Right lobe of liver (tissue), 6 donors: ENCODE measurements at regions not wholly inside any gene's neighbourhood (a gene's known extent, or its start where the extent isn't known, plus 50 kb on each side); places are given as distances from the start of the nearest gene placed in this dataset.

Source experiments
- ATAC-seq, 4 donors: fragments of 200-7000 bp; cut with Tn5 transposase; one replicate each; pipeline ENCODE4 v1.9.1; 2020; ENCODE audit warnings: mild to moderate bottlenecking in 4 of 4, moderate library complexity in 4 of 4
- DNase-seq, 3 donors: peaks; one replicate each; pipeline ENCODE4 v3.0.0-alpha.2; 2020
- H3K27ac ChIP-seq, 3 donors: fragments of 200-600 bp; one replicate each; pipeline ENCODE4 v1.8.0; 2022
- H3K27me3 ChIP-seq, 2 donors: fragments of 200-600 bp; one replicate each; pipeline ENCODE4 v1.8.0; 2022
- H3K36me3 ChIP-seq, 4 donors: fragments of 200-600 bp; sonication (generic) in 1 of 4; one replicate each; pipeline versions ENCODE4 v1.5.1 to v1.8.0; 2017 to 2022; ENCODE audit warnings: control low read depth in 1 of 4
- H3K4me1 ChIP-seq, 4 donors: fragments of 200-600 bp; sonication (generic) in 1 of 4; one replicate each; pipeline versions ENCODE4 v1.5.1 to v1.8.0; 2017 to 2022; ENCODE audit warnings: control low read depth in 1 of 4
- H3K4me3 ChIP-seq, 3 donors: fragments of 200-600 bp; one replicate each; pipeline ENCODE4 v1.8.0; 2022
- H3K9me3 ChIP-seq, 4 donors: fragments of 200-600 bp; sonication (generic) in 1 of 4; one replicate each; pipeline versions ENCODE4 v1.5.1 to v1.8.0; 2017 to 2022; ENCODE audit warnings: control low read depth in 1 of 4
- POLR2A ChIP-seq: fragments of 450-650 bp; IDR thresholded peaks from one replicate; pipeline ENCODE4 v1.6.1; 2017; ENCODE audit warnings: antibody characterized with exemption, mild to moderate bottlenecking
- WGBS: methylation state at CpG from one replicate; pipeline ENCODE4 v1.1.6; 2018; ENCODE audit warnings: low coverage, low lambda C conversion rate; ENCODE audit not compliant: insufficient coverage; ENCODE audit errors: missing lambda C conversion rate; 5-methylcytosine and 5-hydroxymethylcytosine counted together
- intact Hi-C, 2 donors: fragments of 100-400 bp; cut with DNase I; formaldehyde crosslinking; loops; one replicate each; pipeline versions ENCODE4 v1.11.2 to v1.14.1; 2022
- TF ChIP-seq, protein P1 (sequence below), 4 donors: fragments of 200-600 bp in 3 of 4; fragments of 450-650 bp in 1 of 4; IDR thresholded peaks; one replicate each; pipeline versions ENCODE4 v1.5.1 to v1.8.0; 2016 to 2022; ENCODE audit warnings: antibody characterized with exemption in 4 of 4, mild to moderate bottlenecking in 2 of 4
- donor health status: DM: no; HTN: yes; CAD: no.
- donor health status: DM: no; HTN: no; CAD: no.
- donor health status: DM: no; HTN: no; CAD: no.
- donor health status: DM: no; HTN: yes; CAD: no.
- donor health status: DM: no; HTN: yes; CAD: no.

DNA sequence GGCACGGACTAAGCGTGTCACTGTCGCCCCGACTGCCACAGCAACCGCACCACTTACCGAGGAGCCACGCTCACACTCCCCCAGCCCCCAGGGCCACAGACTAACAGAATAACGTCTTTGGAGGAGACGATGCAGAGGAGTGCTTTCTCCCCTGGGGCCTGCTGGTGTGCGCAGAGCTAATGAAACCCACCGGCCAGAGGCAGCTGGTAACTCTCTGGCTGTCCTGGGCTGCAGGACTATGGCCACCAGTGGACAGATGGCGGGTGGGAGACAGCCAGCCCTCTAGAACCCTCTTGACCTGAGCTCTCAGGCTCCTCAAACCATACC is 228.0 kb downstream of the DLL1 start:
- Histone ChIP-seq H3K36me3 (no peaks in the 10 kb centered on the region), H3K4me3 (no peak overlapping the region), H3K27me3 (no peaks in the 10 kb centered on the region), H3K27ac (no peak overlapping the region), H3K9me3 (no peaks in the 10 kb centered on the region), H3K4me1 (no peaks in the 10 kb centered on the region)
- WGBS, result no CpG with 5 or more reads among the region's 12 CpGs
- DNase-seq (peak in 2 of 3 donors; percentile 7 to 39), ATAC-seq (no peak)
- intact Hi-C loops, result no loop called here
- no peak for TF ChIP-seq POLR2A
- TF ChIP-seq, protein P1, sequence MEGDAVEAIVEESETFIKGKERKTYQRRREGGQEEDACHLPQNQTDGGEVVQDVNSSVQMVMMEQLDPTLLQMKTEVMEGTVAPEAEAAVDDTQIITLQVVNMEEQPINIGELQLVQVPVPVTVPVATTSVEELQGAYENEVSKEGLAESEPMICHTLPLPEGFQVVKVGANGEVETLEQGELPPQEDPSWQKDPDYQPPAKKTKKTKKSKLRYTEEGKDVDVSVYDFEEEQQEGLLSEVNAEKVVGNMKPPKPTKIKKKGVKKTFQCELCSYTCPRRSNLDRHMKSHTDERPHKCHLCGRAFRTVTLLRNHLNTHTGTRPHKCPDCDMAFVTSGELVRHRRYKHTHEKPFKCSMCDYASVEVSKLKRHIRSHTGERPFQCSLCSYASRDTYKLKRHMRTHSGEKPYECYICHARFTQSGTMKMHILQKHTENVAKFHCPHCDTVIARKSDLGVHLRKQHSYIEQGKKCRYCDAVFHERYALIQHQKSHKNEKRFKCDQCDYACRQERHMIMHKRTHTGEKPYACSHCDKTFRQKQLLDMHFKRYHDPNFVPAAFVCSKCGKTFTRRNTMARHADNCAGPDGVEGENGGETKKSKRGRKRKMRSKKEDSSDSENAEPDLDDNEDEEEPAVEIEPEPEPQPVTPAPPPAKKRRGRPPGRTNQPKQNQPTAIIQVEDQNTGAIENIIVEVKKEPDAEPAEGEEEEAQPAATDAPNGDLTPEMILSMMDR (IDR thresholded peaks at IDR 0.05), result no peak

DNA sequence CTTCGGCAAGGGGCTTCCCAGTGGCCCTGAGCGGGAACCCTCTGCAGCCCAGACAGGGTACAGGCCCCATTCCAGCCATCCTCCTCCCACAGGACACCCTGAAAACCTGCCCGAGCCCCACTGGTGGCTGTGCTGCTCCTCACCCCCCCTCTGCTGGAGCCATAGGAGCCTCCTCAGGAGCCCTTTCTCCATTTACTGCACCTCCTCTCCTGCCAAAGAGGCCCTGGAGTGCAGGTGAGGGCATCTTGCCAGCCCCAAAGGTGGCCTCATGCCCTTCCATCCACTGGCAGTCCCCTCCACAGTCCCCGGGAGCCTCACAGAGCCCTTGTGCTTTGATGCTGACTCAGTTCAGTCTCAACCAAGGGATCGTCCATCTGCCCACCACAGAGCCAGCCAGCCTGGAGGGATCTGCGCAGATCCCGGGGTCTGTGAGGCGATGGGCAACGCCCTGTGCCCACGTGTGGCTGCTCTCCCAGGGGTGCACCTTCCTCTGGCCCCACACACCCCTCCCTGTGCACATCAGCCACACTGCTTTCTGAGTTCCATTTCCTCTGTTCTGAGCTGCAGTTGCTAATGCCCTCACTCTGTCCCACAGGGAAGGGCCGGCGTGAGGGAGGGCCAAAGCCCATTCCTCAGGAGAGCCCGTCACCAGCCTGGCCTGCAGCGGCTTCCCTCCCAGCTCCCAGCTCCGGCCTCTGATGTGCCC is 228.5 kb downstream of the DLL1 start:
- H3K4me3 ChIP-seq, result no peak overlapping the region
- intact Hi-C loops, result no loop called here
- H3K4me1 ChIP-seq, result no peaks in the 10 kb centered on the region
- H3K27me3 ChIP-seq, result no peaks in the 10 kb centered on the region
- H3K36me3 ChIP-seq, result no peaks in the 10 kb centered on the region
- H3K27ac ChIP-seq, result no peak overlapping the region
- peak; percentile 16 to 53 (median 35) for DNase-seq
- peak in 1 of 4 donors; percentile 12 for ATAC-seq
- no peaks in the 10 kb centered on the region for H3K9me3 ChIP-seq
- TF ChIP-seq POLR2A, result no peak
- TF ChIP-seq, protein P1 (IDR thresholded peaks at IDR 0.05), result no peak
- WGBS, result 93% methylated on average over 8 of the region's 15 CpGs

DNA sequence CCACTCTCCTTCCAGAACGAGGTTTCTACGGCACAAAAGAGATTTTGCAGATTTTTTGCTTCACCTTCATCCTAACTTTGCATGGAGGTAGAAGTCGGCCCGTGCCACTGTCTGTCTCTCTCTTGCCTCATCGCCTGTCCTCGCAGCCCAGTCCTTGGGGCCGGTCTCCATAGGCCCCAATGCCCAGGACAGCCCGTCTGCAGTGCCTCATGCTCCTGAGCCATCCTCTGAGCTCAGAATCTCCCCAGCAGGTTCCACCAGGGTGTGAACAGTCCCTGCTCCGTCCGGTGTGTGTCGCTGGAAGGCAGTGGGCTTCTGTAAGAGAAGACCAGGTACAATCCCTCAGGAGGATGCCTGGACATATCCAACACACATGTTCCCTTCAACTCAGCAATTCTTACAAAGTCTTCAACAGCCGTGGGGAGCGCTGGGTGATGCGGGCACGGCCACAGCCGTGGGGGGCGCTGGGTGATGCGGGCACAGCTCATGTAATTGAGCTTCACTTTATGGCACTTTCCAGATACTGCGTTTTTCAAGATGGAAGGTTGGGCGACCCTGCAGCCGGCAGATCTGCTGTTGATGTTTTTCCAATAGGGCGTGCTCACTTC is 231.9 kb downstream of the DLL1 start:
- H3K4me3 ChIP-seq, result no peak overlapping the region
- H3K4me1 ChIP-seq, result no peaks in the 10 kb centered on the region
- no peaks in the 10 kb centered on the region for H3K36me3 ChIP-seq
- intact Hi-C loops, result no loop called here
- DNase-seq (peak in 1 of 3 donors; percentile 11), ATAC-seq (no peak)
- H3K27me3 ChIP-seq, result no peaks in the 10 kb centered on the region
- H3K9me3 ChIP-seq, result no peaks in the 10 kb centered on the region
- 92% methylated on average over 15 of the region's 22 CpGs for WGBS
- H3K27ac ChIP-seq, result no peak overlapping the region
- TF ChIP-seq, protein P1 (IDR thresholded peaks at IDR 0.05), result no peak
- TF ChIP-seq POLR2A, result no peak

DNA sequence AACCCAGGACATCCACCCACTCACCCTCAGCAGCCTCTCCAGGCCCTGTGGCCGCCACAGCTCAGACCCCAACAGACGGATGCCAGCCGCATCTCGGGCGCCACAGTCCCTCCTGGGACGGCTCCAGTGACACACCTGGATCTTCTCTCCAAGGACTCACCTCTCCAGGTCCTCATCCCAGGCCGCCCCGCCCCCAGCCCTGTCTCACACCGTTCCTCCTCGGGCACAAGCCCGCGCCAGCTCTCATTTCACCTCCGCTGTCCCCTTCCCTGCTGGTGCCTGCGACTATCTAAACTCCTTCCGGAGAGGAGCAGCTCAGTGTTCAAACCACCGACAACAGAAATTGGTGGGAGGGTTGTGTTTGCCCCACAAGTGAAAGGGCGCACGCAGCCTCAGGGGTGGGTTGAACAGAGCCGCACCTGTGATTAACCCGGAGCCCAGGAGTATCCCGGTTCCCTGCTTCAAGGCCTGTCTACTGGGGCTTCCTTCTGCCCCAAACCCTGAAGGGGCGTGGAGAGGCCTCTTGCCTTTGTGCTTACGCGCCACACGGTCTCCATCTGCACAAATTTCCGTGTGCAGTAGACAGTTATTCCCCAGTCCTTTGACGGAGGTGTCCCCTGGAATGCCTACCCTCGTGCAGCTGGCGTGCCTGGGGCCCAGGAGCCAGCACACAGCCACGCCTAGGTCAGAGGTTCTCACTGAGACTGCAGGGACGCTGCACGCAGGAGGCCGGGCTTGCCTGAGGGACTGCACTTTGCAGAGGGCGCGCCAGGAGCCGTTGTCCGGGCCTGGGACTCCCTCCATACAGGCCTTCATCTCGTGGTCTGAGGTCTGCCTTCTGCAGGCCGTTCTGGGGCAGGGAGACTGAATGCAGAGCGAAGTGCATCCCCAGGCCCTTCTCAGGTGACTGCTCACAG is 232.7 kb downstream of the DLL1 start:
- H3K36me3 ChIP-seq, result no peaks in the 10 kb centered on the region
- DNase-seq (peak in 2 of 3 donors; percentile 16 to 42), ATAC-seq (peak in 1 of 4 donors; percentile 16)
- no peaks in the 10 kb centered on the region for H3K27me3 ChIP-seq
- H3K4me3 ChIP-seq, result no peak overlapping the region
- H3K27ac ChIP-seq, result no peak overlapping the region
- H3K4me1 ChIP-seq, result no peaks in the 10 kb centered on the region
- intact Hi-C loops, result no loop called here
- 85% methylated on average over 17 of the region's 40 CpGs for WGBS
- no peak for TF ChIP-seq POLR2A
- TF ChIP-seq, protein P1 (IDR thresholded peaks at IDR 0.05), result no peak
- H3K9me3 ChIP-seq, result no peaks in the 10 kb centered on the region
